Glomerular visceral epithelial cell (primary cell): ENCODE measurements at regions not wholly inside any gene's neighbourhood (a gene's known extent, or its start where the extent isn't known, plus 50 kb on each side); places are given as distances from the start of the nearest gene placed in this dataset.
A peak's percentile ranks its signal among the peaks of the same experiment; 100 is the strongest.
"Not testable (repeated sequence)": the region's sequence is repeated elsewhere in the genome, so short reads cannot be mapped to it uniquely, and the experiment has no call there.

ENCODE experiments used
- DNase-seq: peaks from one replicate; pipeline ENCODE4 v3.0.0-alpha.2; 2016; ENCODE audit errors: extremely low spot score

GRCh38 chr12:84397263-84397662, 515.3 kb downstream of the SLC6A15 start:
- no peak for DNase-seq

DNA sequence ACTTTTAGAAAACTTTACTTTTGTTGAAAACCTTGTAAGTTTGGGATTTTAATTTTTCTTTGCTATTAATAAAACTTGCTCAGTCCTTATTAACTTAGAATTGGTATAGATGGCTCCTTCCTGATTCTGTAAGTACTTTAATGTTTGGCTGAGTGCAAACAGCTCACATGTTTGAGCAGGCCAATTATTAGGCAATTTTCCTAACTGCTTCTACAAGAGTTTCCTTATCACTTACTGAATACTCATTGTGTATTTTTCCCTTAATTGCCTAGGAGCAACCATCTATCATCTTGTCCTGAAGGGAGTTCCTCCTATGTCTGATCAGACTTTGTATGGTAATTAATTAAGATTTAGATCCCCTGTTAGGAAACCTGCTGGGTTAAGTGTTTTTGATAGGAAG, 521.4 kb downstream of the SLC6A15 start:
- DNase-seq: not testable (repeated sequence)

DNA sequence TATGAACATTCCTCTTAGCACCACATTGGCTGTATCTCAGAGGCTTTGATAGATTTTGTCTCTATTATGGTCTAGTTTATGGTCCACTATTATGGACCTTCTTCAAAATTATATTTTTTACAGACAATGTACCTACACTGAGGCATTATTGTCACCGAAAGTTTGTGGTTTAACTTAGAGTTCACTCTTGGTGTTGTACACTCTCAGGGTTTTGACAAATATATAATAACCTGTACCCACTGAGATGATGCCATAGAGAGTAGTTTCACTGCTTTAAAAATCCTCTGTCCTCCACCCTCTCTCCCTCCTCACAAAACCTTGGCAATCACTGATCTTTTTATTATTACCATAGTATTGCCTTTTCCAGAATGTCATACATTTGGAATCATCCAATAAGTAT, 528.2 kb downstream of the SLC6A15 start:
- DNase-seq: no peak

DNA sequence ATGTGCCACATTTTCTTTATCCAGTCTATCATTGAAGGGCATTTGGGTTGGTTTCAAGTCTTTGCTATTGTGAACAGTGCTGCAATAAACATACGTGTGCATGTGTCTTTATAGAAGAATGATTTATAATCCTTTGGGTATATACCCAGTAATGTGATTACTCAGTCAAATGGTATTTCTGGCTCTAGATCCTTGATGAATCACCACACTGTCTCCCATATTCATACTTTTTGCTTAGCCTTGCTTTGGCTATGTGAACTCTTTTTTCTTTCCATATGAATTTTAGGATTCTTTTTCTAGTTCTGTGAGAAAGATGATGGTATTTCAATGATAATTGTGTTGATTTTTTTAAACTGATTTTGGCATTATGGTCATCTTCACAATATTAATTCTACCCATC, 530.1 kb downstream of the SLC6A15 start:
- DNase-seq: peak; percentile 40

GRCh38 chr12:84376320-84376719, 536.3 kb downstream of the SLC6A15 start:
- DNase-seq: no peak

DNA sequence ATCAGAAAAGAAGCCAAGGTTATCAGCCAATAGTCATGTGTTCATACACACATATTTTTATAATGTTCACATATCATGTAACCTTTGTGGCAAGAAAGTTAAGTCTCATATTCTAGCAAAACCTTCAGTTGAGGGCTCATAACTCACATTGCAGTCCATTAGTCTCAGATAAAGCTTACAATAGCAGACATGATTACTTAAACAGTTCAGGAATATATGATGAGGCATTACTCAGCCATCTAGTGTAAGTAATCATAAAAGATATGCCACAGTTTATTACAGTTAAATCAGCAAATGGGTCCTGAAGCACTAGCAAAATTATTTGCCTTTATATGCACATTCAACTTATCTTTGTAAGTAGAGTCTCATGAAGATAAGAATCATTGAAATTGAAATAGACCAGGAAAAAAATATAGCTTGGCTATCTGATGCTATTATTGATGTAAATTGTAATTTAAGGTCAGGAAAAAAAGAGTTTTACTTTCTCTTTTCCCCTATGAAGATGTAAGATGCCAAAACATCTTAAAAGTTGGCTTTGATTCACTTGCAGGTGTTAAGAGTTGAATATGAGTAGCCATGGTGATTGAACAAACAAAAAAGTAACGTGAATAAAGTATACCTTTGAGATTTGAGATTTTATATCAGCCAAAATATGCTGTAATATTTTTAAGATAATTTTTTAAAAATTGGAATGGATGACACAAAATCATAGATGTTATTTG, 537.0 kb downstream of the SLC6A15 start:
- DNase-seq: no peak

GRCh38 chr12:84362552-84362897, 550.1 kb downstream of the SLC6A15 start:
- no peak for DNase-seq

DNA sequence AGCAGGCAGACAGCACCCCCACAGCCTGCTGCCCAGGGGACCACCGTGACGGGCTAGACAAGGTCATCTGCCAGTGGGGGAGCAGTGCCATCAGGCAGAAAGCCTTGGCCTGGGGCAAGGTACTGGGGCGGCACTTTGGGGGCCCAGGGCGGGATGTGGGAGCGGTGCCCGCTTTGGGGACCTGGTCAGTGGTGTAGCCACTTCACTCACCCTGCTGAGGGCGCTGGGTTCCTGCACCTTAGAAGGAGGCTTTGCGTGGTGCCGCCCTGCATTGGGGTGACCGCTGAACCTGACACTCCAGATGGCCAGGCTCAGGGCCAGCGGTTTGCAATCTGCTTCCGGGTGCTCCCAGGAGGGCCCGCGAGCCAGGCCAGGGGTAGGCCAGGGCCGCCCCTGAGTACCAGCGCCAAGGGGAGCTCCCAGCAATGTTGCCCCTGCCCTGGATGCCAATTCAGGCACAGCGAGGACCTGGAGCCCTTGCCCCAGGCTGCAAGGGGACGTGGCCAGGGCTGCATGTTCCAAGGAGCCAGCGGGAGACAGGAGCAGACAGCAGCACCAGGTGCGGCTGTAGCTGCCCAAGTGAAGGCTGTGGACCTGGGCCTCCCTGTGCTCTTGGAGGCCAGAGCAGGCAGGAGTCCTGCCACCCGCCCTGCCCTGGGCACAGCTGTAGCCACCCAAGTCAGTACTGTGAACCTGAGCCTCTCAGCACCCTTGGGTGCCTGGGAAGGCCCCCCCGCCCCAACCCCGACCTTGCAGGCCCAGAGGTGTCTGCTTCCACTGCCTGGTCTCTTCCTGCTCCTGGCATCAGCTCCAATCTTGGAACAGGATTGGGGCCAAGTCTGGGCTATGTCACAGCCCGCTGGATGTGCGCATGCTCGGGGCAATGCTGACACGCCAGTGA, 550.7 kb downstream of the SLC6A15 start:
- no peak for DNase-seq

DNA sequence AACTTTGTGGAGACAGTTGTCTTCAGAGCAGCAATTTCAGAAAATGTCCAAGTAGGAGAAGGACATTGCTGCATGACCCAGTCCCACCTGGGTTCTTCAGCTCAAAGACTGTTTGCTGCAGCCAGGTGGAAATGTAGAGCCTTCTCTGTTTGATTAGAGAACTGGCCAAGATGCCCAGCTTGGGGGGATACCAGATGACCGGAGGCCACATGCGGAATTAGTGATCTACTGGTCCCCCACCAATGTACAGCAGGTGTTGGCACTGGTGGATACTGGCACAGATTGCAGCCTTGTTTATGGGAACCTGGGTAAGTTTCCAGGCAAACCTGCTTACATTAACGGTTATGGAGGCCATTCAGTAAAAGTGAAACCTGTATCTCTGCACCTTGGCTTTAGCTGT, 555.3 kb downstream of the SLC6A15 start:
- DNase-seq: no peak

DNA sequence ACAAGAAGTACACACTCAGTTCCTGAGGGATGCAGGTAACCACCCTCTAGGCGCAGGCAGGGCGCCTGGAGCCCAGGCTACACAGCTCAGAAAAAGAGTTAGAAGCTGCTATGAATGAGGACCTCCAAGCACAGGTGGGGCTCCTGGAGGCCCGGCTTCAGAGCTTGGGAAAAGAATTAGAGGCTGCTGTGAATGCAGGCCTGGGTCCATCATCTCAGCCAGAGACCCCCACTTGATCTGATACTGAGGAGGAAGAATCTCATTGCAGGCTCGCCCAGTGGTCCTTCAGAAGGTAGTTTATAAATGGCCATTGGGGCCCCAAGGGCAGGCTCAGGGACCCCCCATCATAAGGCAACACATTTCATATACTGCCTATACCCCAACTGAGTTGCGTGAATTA, 556.4 kb downstream of the SLC6A15 start:
- DNase-seq: no peak

DNA sequence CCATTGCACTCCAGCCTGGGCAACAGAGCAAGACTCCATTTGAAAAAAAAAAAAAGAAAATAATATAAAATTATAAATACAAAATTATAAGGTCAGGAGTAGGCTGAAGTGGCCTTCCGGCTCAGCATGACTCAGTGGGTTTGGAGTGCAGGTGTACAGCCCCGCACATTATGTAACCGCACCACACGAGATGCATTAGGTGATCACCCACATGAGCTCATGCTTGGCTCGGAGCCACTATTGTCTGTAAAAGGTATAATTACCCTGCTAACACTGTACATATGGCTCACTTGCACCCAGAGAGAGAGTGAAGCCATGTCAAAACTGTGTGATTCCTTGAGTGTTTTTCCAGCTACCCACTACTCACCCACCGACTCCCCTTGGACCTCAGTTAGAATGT, 557.0 kb downstream of the SLC6A15 start:
- DNase-seq: no peak

- no peak for DNase-seq
Measured at GRCh38 chr12:84348582-84348981, 564.0 kb downstream of the SLC6A15 start.

DNA sequence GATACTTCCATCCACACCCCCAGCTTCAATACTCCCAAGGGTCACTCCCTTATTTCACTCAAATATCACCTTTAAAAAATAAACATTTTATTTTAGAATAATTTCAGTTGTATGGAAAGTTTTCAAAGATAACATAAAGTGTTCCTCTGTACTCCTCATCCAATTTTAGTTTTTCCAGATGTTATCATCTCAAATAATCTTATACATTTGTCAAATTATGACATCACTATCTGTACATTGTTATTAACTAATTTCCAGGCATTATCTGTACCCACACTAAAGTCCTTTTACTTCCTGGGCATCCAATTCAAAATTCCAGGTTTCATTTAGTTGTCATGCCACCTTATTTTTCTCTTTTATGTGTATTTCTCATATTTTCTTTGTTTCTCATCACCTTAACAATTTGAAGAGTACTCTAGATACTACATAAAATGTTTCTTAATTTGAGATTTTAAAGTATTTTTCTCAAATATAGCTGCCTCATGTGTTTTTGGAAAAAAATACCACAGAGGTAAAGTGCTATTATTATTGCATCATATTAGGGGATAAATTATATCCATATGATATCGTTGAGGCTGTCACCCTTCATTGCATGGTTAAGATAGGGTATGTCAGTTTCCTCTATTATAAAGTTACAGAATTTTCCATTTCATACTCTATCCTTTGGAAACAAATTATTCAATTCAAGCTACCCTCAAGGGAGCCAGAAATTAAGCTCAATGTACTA, 571.0 kb downstream of the SLC6A15 start:
- no peak for DNase-seq

GRCh38 chr12:84336231-84336630, 576.4 kb downstream of the SLC6A15 start:
- DNase-seq: no peak

DNA sequence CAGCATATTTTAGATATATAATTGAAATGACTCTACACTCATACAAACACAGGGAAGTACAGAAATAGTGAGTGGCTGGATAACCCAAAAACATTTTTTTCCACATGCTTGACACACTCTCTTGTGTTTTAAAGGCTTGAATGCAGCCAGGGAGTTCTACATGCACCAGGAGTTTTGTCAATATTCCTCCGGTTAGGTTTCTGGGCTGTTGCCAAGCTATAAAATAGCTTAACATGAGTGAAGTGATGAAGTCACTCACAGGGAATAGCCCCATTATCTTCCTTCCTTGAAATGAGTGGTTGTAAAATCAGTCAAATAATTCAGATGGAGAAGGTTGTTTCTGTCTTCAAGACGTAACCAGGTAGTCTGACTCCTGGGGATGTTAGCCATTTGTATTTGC, 582.7 kb downstream of the SLC6A15 start:
- DNase-seq: peak; percentile 31

- no peak for DNase-seq
Measured at GRCh38 chr12:84315926-84316325, 596.7 kb downstream of the SLC6A15 start.

GRCh38 chr12:84313323-84313675, 599.3 kb downstream of the SLC6A15 start:
- no peak for DNase-seq

DNA sequence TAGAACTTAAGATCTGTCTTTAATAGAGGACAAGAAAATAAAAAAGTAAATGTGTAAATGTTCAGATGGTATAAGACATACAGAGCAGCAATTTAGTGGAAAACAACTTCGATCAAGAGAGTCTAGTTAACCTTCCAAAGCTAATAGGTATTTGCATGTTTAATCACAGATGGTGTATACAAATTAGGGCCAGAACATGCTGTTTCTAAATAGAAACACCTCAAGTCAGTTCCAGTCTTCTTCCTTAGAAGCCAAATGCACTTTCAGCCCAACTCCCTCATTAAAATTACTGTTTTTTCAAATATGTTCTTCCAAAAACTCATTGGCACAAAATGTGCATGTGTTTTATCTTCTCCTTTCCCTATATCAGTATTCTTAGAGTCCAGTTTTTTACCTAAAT, 604.4 kb downstream of the SLC6A15 start:
- DNase-seq: no peak

- DNase-seq: no peak
Measured at GRCh38 chr12:84305144-84305543, 607.5 kb downstream of the SLC6A15 start.

- no peak for DNase-seq
Measured at GRCh38 chr12:84294246-84294645, 618.4 kb downstream of the SLC6A15 start.

- DNase-seq: no peak
Measured at GRCh38 chr12:84290168-84290567, 622.4 kb downstream of the SLC6A15 start.

GRCh38 chr12:84277986-84278385, 634.6 kb downstream of the SLC6A15 start:
- no peak for DNase-seq

DNA sequence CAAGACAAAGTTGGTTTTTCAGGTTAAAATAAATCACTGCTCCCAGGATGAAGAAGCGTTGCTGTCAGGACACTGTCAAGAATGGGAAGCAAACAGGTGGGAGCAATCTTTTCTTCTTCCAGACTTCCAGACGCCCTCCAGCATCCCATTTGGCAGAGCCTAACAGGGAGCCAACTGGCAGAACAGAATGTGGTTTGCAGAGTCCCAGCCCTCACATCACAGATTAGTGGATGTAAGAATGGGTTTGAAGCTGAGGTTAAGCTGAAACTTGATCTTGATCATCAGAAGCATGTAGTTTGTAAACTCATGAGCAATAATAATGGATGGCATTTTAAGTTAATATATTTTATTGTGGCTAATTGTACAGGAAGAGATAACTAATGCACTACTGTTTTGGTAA, 636.4 kb downstream of the SLC6A15 start:
- DNase-seq: no peak
